Kidney capillary endothelial cell (primary cell): ENCODE measurements at regions not wholly inside any gene's neighbourhood (a gene's known extent, or its start where the extent isn't known, plus 50 kb on each side); places are given as distances from the start of the nearest gene placed in this dataset.
"Not testable (repeated sequence)": the region's sequence is repeated elsewhere in the genome, so short reads cannot be mapped to it uniquely, and the experiment has no call there.

Experiments used
- DNase-seq: peaks from one replicate; pipeline ENCODE4 v3.0.0-alpha.2; 2018; ENCODE audit warnings: low spot score

DNA sequence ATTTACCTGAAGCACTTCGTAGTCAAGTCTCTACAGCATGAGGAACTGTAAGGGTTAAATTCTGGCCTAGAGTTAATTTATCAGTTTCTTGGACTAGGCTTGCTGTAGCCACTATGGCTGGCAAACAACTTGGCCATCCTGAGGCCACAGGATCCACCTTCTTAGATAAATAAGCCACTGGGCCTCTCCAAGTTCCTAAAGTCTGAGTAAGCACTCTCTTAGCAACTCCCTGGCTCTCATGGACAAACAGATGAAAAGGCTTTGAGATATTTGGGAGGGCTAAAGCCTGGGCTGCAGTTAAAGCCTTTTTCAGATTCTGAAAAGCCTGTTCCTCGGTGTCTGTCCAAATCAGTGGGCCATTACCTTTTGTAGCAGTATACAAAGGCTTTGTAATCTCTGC, 675.0 kb downstream of the TMEM121 start:
- DNase-seq, result no peak

DNA sequence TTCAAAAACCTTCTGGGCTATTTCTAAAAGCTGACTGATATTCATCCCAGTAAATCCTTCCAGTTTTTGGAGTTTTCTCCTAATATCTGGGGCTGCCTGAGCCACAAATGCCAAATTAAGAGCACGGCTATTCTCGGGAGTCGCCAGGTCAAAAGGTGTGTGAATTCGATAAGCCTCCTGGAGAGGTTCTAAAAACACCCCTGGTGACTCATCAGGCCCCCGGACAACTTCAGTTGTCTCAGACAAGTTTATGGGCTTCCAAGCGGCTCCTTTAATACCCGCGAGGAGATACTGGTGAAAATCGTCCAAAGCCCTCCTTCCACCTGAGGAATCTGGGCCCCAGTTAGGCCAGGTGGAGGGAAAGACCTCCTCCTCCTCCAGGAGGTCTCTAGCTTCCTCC, 677.1 kb downstream of the TMEM121 start:
- no peak for DNase-seq

DNA sequence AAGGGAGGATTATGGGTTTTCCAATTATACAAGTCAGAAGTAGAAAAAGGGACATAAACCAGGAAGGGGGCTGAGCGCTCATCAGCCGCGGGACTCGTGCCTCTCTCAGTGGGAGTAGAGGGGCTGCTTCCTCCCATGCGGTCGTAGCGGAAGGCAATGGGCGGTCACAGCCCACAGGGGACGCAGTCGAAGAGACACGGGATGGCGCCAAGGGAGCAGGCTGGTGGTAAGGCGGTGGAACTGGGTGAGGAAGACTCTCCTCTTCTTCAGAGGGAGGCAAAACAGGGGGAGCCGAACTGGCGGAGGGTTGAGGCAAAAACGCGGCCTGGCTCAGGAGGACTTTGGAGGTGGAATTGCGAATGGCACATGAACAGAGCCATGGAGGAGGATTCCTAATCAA, 677.7 kb downstream of the TMEM121 start:
- no peak for DNase-seq

DNA sequence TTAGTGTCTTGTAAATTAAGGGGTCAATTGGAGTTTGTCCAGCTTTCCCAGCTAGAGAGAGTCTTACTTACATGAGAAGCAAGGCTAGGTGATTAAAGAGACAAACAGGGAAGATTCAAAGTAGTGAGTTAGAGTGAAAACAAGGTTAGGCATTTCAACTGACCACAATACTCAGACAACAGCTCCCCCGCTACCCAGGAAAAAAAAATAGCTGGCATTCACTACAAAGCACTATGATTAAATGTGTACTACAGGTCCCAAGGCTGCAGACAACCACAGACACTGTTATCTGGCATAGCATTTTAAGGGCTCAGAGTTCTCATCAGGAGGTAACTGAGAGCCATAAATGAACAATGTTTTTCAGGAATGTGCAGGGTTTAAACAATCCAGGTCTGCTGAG, 680.9 kb downstream of the TMEM121 start:
- no peak for DNase-seq

DNA sequence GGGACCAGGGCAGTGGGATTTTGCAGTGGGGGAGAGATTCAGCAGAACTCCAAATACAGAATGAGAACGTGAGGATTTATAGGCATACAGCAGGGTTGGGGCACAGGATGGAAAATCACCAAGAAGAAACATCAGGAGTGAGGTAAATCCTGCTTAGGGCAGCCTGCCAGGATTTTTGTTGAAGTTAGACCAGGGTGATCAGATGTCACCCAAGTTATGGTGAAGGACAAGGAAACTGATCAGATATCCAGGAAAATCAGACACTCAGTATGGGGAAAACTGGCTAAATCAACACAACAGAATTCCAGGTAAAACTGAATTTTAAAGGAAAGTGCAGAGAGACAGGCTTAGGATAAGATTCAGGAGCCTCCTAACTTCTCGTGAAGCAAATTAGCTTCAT, 682.4 kb downstream of the TMEM121 start:
- no peak for DNase-seq

DNA sequence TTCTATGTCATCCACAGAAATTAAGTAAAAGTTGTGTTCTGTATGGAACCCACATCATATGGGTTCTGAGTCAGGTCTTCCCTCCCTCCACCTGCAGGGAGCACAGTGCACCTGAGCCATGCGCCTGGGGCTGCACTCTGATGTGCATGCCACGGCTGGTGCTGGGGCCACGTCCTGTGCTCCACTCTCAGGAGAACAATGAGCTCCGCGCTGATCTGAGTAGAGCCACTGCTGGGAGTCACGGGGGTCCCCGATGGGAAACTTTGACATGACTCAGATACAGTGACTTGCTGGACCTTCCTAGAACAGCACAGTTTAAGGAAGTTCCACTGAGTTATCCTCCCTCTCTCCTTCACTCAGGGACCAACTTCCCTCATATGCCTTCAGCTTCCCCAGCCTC, 683.4 kb downstream of the TMEM121 start:
- DNase-seq, result no peak

DNA sequence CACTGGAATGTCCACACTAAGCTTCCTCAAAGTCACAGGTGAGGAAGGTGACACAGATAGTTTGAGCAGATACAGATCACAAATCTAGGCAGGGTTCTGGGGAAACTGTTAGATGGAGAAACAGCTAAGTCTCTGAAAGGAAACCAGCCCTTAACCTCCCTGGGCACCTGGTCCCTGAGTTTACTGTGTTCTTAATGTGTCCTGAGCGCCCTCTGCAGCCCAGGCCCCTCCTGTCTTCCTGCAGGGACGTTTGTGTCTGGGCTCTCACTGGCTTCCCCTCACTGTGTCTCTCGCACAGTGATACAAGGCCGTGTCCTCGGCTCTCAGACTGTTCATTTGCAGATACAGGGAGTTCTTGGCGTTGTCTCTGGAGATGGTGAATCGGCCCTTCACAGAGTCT, 684.3 kb downstream of the TMEM121 start:
- no peak for DNase-seq

DNA sequence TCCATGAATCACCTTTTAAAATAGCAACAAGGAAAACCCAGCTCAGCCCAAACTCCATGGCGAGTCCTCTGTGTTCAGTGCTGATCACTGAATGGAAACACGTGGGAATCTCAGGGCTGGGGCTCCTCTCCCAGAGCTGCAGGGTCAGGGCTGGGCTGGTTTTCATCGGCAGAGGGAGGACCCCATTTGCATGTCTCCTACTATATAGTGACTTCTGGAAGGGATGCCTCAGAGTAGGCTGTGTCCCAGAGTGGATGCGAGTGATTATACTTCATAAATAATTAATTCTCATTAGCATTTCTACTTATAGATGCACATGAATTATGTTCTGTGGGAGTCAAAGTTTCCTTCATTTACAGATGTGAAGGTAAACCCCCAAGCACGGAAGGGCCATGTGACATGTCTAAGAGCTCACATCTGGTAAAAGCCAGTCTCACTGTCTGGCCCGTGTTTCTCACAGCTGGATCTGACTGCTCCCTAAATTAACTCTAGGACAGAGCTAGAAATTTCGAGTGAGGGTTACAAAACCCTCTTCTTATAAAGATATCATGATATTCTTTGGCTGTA, 685.0 kb downstream of the TMEM121 start:
- no peak for DNase-seq

DNA sequence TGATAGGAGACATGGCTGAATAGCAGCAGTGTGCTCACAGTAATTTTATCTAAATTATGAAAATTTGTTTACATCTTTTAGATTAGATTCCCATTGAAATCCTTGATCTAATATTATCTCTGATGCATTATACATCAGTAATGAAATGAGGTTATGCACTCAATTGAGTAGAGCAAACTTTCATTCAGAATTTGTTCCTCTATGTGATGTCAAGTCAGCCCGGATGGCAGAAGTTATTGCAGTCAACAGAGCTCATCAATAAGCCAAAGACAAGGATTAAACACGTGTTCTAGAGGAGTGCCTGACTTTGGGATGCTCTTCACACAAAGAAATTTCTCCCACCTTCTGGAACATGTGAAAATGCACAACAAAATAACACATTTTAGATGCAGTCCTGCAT, 688.8 kb downstream of the TMEM121 start:
- DNase-seq, result no peak

DNA sequence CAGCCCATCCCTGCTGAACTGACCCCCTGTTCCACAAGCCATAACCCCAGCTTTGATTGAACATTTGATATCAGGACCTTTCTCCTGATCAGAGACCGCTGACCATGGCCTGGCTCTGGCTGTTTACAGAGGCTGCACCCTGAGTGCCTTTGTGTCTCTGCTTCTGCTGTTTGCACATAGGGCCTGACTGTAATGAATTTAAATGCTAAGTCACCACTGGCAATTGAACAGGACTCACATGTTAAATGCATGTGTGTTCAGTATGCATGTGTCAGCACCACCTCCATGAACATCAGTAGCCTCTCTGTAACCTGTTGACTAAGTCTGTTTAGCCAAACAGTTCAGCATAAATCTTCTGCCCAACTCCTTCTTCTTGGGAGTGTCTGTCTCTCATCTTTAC, 690.3 kb downstream of the TMEM121 start:
- no peak for DNase-seq

DNA sequence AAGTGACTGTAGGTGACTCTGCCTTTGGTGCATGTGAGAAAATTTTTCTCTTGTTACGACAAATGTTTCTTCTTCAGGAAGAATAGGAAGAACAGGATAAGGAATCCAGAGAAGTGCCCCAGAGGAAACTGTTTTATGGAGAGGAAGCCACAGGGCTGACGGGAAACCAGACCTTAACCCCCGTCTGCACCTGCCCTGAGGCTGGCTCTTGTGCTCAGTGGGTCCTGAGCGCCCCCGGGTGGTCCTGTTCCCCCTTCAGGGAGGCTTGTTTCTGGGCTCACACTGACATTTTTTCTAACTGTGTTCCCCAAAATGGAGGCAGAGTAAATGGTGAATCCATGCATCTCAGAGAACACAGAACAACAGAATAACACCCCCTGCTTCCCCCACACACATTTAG, 691.8 kb downstream of the TMEM121 start:
- DNase-seq, result no peak

DNA sequence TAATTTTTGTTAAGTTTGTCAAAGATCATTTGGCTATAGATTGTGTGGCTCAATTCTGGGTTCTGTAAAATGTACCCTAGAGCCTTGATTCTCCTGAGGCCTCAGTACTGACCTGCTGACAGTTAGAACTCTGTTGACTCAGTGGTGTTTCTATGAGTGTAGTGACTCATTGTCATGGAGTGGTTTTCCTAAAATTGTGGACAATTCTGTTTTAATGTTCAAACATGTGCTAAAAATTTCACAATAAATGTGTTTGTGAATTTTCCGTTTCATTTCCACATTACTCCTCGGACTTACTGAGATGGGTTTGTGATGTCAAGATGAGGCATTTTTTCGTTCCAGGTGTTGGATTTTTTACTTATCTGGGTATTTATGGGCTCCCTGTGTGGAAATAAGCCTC, 695.9 kb downstream of the TMEM121 start:
- no peak for DNase-seq

DNA sequence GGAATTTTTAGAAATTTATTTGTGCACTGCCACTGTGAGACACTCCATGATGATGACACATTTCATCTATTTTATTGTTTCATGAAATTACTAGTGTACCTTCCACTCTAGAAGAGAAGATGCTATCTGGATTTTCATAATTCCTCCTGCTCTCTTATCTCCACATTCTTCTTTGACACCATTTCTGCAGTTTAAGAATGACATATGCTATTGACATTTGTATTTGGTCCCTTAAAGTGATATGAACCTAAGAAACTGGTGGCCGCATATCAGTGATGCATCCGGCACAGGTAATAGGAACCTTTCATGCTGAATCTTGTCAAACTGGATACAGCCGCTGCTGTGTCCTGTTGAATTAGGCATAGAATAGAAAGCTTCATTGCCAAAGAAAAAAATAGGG, 696.3 kb downstream of the TMEM121 start:
- DNase-seq, result no peak

DNA sequence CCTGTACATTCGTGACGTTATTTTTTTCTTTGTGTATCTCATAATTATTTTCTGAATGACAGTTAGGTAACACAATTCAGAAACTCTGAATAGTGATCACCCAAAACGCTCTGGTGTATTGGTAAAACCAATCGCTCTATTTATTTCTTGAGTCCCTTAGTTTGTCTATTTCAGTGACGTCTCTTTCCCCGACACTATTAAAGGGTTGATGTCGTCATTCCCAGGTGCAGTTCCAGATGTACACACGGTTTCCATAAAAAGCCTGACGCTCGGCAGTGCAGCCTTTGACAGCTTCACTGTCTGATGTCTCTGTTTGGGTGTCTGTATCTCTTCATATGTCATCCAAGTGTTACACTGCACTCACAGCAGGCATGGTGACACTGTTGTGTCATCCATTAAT, 701.4 kb downstream of the TMEM121 start:
- no peak for DNase-seq

DNA sequence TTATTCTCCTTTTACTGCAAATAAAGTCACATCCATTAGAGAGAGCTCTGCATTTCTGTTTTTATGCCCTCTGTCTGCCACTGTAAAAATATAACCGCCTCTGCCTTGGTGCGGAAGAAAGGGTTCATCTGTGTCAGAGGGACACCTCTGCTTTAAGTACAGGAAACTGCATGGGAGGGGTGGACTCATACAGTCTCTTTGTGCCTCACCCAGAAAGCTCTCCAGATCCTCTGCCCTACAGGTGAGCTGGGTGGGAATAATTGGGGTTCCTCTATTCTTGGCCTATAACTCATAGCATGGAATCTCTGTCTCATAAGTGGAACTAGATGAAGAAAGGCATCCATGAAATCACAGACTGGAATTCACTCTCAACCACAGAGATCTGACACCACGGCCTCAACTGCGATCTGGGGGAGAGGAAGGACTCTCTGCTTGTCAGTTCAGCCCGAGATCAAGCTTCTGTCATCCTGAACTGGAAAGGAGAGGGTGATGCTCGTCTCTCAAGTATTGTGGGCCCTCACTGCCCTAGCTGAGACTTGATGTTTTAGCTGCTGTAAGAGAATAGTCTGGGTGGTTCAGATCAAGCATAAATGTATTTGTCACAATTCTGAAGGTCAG, 702.3 kb downstream of the TMEM121 start:
- DNase-seq, result no peak

DNA sequence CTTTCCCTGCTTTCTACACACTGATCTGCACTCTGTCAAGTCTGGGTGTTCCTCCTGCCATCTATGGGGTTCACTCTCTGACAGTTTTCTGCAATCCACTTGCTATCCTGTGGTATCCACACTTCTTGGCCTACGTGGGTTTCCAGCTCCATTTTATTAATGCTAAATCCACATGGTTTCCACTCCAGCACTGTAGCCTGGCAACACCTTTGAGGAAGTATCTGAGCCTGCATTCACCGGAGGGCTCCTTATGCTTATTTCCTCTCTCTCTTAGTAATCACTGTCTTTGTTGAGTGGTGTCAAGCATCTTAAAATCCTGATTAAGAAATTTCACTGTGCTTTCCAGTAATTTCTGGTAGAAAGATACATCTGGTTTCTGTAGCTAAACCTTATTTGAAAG, 703.7 kb downstream of the TMEM121 start:
- no peak for DNase-seq

DNA sequence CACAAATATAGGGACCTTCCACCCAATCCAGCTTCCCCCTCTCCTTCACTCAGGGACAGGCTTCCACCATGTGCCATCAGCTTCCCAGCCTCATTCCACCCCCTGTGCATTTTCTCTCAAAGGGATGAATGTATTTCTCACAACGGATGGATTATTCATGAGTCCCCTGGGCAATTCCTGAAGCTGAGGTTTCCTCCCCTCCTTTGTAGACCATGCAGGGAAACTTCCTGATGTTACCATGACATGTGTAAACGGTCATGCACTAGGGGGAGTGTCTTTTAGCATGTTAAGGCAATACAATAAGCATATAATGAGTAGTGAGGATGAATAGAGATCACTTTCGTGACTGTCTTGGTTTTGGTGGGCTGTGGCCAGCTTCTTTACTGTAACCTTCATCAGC, 706.8 kb downstream of the TMEM121 start:
- DNase-seq, result not testable (repeated sequence)

DNA sequence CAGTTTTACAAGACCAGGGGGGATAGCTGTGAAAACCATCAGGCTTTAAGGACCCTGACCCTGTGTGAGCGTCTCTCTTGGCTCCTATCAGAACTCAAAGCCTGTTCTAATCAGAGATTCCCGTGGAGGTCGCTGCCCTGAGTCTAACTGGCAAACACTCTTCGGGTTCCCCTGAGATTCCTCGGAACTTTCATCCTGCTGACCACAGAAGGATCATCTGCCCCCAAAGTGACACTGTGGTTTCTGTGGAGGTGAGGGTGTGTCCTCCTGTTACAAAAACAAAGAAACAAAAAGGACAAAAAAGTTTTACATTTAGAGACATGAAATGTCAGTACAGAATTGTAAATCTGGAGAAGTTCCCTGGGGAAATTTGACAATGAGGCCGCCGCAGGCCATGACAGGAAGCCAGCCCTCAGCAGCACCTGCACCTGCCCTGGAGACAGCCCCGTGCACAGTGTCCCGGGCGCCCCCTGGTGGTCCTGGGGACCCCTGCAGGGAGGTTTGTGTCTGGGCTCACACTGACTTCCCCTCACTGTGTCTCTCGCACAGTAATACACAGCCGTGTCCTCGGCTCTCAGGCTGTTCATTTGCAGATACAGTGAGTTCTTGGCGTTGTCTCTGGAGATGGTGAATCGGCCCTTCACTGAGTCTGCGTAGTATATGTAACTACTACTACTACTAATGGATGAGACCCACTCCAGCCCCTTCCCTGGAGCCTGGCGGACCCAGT, 708.3 kb downstream of the TMEM121 start:
- DNase-seq, result not testable (repeated sequence)

DNA sequence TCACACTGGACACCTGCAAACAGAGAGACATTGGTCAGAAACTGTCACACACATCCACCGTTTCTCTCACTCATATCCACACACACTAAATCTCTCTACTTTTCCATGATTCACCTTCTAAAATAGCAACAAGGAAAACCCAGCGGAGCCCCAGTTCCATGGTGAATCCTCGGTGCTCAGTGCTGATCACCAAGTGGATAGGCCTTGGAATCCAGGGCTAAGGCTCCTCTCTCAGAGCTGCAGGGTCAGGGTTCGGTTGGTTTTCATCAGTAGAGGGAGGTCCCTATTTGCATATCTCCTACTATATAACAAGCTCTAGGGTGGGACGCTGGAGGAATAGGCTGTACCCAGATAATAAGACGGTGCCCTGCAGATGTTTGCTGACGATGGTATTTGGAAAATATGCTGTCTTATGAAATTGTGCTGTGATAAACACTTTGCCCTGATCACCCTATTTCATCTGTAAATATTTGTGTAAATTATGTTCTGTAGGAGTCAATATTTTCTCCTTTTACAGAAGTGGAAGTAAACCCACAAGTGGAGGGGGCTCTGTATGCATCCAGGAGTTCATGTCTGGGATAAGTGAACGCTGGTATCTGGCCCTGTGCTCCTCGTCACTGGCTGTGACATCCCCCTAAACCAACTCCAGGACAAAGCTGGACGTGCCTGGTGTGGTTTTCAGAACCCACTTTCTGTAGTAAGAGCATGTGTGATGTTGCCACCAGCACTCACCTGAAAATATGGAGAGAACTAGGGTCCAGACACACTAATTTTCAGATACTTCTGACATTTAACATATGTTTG, 709.2 kb downstream of the TMEM121 start:
- no peak for DNase-seq

DNA sequence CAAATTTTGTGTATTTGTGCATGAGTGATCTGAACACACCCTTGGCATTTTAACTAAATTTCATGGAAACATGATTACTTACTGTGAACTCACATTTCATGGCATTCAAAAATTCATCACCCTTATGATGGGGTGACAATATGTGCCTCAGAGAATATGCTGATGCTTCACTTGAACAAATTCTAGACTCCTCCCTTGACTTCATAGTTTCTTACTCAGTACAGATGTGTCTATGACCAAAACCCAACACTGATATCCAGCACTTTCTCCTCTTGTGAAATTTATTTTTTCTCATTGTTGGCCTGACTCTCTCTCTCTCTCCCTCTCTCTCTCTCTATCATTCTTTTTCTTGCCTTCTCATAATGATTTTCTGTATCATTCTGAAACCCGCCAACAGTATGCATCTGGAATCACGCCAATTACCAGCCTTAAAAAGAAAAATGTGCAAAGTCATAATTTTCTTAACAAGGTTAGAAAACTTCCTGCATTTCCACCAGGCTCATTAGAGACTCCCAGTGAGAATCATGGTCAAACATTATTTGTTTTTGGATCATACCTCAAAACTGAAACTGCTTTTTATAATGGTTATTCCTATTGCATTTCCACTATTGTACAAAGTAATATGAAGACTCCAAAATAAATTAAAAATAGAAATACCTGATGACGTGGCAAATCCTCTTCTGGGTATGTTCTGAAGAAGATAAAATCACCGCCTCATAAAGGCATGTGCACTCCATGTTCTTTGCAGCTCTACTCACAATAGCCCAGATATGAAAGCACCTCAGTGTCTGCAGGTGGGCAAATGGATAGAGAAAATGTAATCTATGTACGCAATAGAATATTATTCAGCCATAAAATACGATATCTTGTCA, 722.2 kb downstream of the TMEM121 start:
- no peak for DNase-seq

DNA sequence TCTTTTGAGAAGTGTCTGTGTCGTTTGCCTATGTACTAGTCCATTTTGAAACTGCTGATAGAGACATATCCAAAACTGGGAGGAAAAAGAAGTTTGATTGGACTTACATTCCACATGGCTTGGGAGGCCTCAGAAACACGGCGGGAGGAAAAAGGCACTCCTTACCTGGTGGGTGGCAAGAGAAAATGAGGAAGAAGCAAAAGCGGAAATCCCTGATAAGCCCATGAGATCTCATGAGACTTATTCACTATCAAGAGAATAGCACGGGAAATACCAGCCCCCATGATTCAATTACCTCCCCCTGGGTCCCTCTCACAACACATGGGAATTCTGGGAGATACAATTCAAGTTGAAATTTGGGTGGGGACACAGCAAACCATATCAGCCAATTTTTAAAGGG, 727.6 kb downstream of the TMEM121 start:
- not testable (repeated sequence) for DNase-seq

DNA sequence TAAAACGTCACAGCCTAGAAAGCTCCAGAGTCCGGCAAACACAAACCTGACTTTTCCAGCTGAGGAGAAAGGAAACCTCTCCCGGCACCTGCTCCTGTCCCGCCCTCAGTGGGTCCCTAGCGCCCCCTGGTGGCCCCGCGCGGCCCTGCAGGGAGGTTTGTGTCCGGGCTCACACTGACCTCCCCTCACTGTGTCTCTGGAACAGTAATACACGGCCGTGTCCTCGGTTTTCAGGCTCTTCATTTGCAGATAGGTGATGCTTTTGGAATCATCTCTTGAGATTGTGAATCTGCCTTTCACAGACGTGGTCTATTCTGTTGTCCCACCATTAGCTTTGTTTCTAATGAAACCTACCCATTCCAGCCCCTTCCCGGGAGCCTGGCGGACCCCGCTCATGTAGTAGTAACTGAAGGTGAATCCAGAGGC, 731.2 kb downstream of the TMEM121 start:
- not testable (repeated sequence) for DNase-seq
